C4-2B (cell line): ENCODE measurements at regions not wholly inside any gene's neighbourhood (a gene's known extent, or its start where the extent isn't known, plus 50 kb on each side); places are given as distances from the start of the nearest gene placed in this dataset.

Experiments
- H3K27ac ChIP-seq: fragments of 450-650 bp; 2 replicates; pipeline ENCODE4 v1.5.1; 2017
- CTCF ChIP-seq: fragments of 450-650 bp; conservative IDR thresholded peaks from 2 replicates; pipeline ENCODE4 v1.5.1; 2017; ENCODE audit warnings: mild to moderate bottlenecking
- ZFX ChIP-seq: fragments of 450-650 bp; IDR thresholded peaks from 2 replicates; pipeline ENCODE4 v1.6.1; 2017

GRCh38 chr6:84461461-84461860 lies 234.0 kb upstream of the CEP162 start:
- no peak for TF ChIP-seq ZFX
- no peak for TF ChIP-seq CTCF
- no peak overlapping the region for H3K27ac ChIP-seq

- H3K27ac ChIP-seq = no peak overlapping the region
- no peak for TF ChIP-seq CTCF
- TF ChIP-seq ZFX = no peak
These were observed 233.0 kb upstream of the CEP162 start for GRCh38 chr6:84460491-84460890.

- no peak overlapping the region for H3K27ac ChIP-seq
- TF ChIP-seq ZFX (no peak), CTCF (no peak)
These were observed 232.0 kb upstream of the CEP162 start for GRCh38 chr6:84459401-84459800.

GRCh38 chr6:84458271-84458670 lies 230.8 kb upstream of the CEP162 start:
- TF ChIP-seq ZFX (no peak), CTCF (no peak)
- H3K27ac ChIP-seq = no peak overlapping the region

GRCh38 chr6:84457276-84457675 lies 229.8 kb upstream of the CEP162 start:
- no peak overlapping the region for H3K27ac ChIP-seq
- TF ChIP-seq CTCF (no peak), ZFX (no peak)

GRCh38 chr6:84456803-84457202 lies 229.4 kb upstream of the CEP162 start:
- TF ChIP-seq ZFX = no peak
- TF ChIP-seq CTCF = no peak
- H3K27ac ChIP-seq = no peak overlapping the region

GRCh38 chr6:84455511-84456029 lies 228.1 kb upstream of the CEP162 start:
- H3K27ac ChIP-seq = no peak overlapping the region
- TF ChIP-seq ZFX (no peak), CTCF (no peak)

GRCh38 chr6:84453499-84453898 lies 226.1 kb upstream of the CEP162 start:
- TF ChIP-seq CTCF (no peak), ZFX (no peak)
- H3K27ac ChIP-seq = no peak overlapping the region
